ENCODE measurements at regions not wholly inside any gene's neighbourhood (a gene's known extent, or its start where the extent isn't known, plus 50 kb on each side); places are given as distances from the start of the nearest gene placed in this dataset.

- Histone ChIP-seq H3K27me3 (ENCODE audit: control insufficient read depth in 1 of 2, insufficient read depth in 2 of 2, low read length in 2 of 2) (no peaks in the 10 kb centered on the region), H3K36me3 (ENCODE audit: control insufficient read depth in 1 of 2, insufficient read depth in 2 of 2, low read length in 2 of 2) (no peaks in the 10 kb centered on the region), H3K9me3 (ENCODE audit: control insufficient read depth in 1 of 2, low read length in 2 of 2) (peaks cover 4 to 5% of the 10 kb centered on the region in 2 donors), H3K27ac (ENCODE audit: low read depth, low read length) (no peak overlapping the region), H3K4me3 (ENCODE audit: low read depth in 1 of 2, low read length in 2 of 2) (no peak overlapping the region), H3K4me1 (ENCODE audit: control insufficient read depth in 1 of 2, insufficient read depth in 2 of 2, low read length in 2 of 2) (no peaks in the 10 kb centered on the region), H3K9ac (ENCODE audit: low read depth in 1 of 2, low read length in 2 of 2) (no peak overlapping the region)
Measured at GRCh38 chr16:59605706-59606105, 871.6 kb upstream of the GOT2 start.

DNA sequence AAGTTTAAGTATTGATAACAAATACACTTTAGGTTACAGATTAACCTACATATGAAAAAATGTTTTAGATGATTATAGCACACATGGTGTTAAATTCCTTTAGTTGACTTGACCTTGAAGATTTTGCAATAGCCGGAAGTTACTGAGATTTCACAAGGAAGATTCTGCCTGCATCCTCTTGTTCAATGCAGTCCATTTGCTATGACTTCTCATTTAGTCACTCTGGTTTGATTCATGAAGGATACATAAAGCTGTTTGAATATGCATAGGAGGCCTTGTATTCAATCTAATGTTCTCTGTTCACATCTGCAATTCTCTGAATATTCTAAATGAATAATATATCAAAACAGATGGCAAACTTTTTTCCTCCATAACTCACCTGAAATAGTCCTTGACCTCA is 870.2 kb upstream of the GOT2 start:
- Histone ChIP-seq H3K27me3 (ENCODE audit: control insufficient read depth in 1 of 2, insufficient read depth in 2 of 2, low read length in 2 of 2) (no peaks in the 10 kb centered on the region), H3K4me3 (ENCODE audit: low read depth in 1 of 2, low read length in 2 of 2) (no peak overlapping the region), H3K9ac (ENCODE audit: low read depth in 1 of 2, low read length in 2 of 2) (no peak overlapping the region), H3K9me3 (ENCODE audit: control insufficient read depth in 1 of 2, low read length in 2 of 2) (peaks cover 4 to 5% of the 10 kb centered on the region in 2 donors), H3K36me3 (ENCODE audit: control insufficient read depth in 1 of 2, insufficient read depth in 2 of 2, low read length in 2 of 2) (no peaks in the 10 kb centered on the region), H3K4me1 (ENCODE audit: control insufficient read depth in 1 of 2, insufficient read depth in 2 of 2, low read length in 2 of 2) (no peaks in the 10 kb centered on the region), H3K27ac (ENCODE audit: low read depth, low read length) (no peak overlapping the region)

- Histone ChIP-seq H3K9me3 (ENCODE audit: control insufficient read depth in 1 of 2, low read length in 2 of 2) (peaks cover 7 to 9% of the 10 kb centered on the region in 2 donors), H3K4me3 (ENCODE audit: low read depth in 1 of 2, low read length in 2 of 2) (no peak overlapping the region), H3K9ac (ENCODE audit: low read depth in 1 of 2, low read length in 2 of 2) (no peak overlapping the region), H3K36me3 (ENCODE audit: control insufficient read depth in 1 of 2, insufficient read depth in 2 of 2, low read length in 2 of 2) (no peaks in the 10 kb centered on the region), H3K27me3 (ENCODE audit: control insufficient read depth in 1 of 2, insufficient read depth in 2 of 2, low read length in 2 of 2) (no peaks in the 10 kb centered on the region), H3K27ac (ENCODE audit: low read depth, low read length) (no peak overlapping the region), H3K4me1 (ENCODE audit: control insufficient read depth in 1 of 2, insufficient read depth in 2 of 2, low read length in 2 of 2) (no peaks in the 10 kb centered on the region)
Measured at GRCh38 chr16:59601452-59601851, 867.3 kb upstream of the GOT2 start.

GRCh38 chr16:59597269-59597668 is 863.2 kb upstream of the GOT2 start:
- H3K36me3 ChIP-seq (ENCODE audit: control insufficient read depth in 1 of 2, insufficient read depth in 2 of 2, low read length in 2 of 2): no peaks in the 10 kb centered on the region
- H3K9ac ChIP-seq (ENCODE audit: low read depth in 1 of 2, low read length in 2 of 2): no peak overlapping the region
- H3K4me3 ChIP-seq (ENCODE audit: low read depth in 1 of 2, low read length in 2 of 2): no peak overlapping the region
- H3K9me3 ChIP-seq (ENCODE audit: control insufficient read depth in 1 of 2, low read length in 2 of 2): peaks cover 4 to 7% of the 10 kb centered on the region in 2 donors
- H3K27me3 ChIP-seq (ENCODE audit: control insufficient read depth in 1 of 2, insufficient read depth in 2 of 2, low read length in 2 of 2): no peaks in the 10 kb centered on the region
- no peaks in the 10 kb centered on the region for H3K4me1 ChIP-seq (ENCODE audit: control insufficient read depth in 1 of 2, insufficient read depth in 2 of 2, low read length in 2 of 2)
- no peak overlapping the region for H3K27ac ChIP-seq (ENCODE audit: low read depth, low read length)

GRCh38 chr16:59596693-59597092 is 862.6 kb upstream of the GOT2 start:
- Histone ChIP-seq H3K4me3 (ENCODE audit: low read depth in 1 of 2, low read length in 2 of 2) (no peak overlapping the region), H3K9ac (ENCODE audit: low read depth in 1 of 2, low read length in 2 of 2) (no peak overlapping the region), H3K9me3 (ENCODE audit: control insufficient read depth in 1 of 2, low read length in 2 of 2) (peaks cover 4 to 7% of the 10 kb centered on the region in 2 donors), H3K4me1 (ENCODE audit: control insufficient read depth in 1 of 2, insufficient read depth in 2 of 2, low read length in 2 of 2) (no peaks in the 10 kb centered on the region), H3K27me3 (ENCODE audit: control insufficient read depth in 1 of 2, insufficient read depth in 2 of 2, low read length in 2 of 2) (no peaks in the 10 kb centered on the region), H3K27ac (ENCODE audit: low read depth, low read length) (no peak overlapping the region), H3K36me3 (ENCODE audit: control insufficient read depth in 1 of 2, insufficient read depth in 2 of 2, low read length in 2 of 2) (no peaks in the 10 kb centered on the region)

DNA sequence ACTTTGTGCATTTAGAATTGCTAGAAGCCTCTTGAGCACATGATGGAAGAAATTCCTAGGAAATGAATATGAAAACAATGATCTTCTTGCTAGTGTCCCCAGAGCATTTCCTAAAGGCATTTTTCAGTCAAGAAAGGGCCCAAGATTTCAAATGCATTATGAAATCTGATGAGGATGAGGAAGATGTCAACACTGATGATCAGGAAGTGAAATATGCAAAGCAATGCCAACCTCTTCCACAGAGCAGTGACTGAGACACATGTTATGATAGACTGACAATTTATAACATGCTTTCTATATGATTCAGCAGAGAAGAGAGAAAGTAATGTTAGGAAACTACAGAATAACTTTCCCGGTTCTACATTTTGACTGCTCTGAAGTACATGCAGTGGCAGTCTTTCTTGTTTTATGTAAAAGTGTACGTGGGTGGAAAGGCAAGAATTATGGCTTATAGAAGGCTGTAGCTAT is 859.1 kb upstream of the GOT2 start:
- Histone ChIP-seq H3K36me3 (ENCODE audit: control insufficient read depth in 1 of 2, insufficient read depth in 2 of 2, low read length in 2 of 2) (no peaks in the 10 kb centered on the region), H3K27ac (ENCODE audit: low read depth, low read length) (no peak overlapping the region), H3K9me3 (ENCODE audit: control insufficient read depth in 1 of 2, low read length in 2 of 2) (peaks cover 4 to 5% of the 10 kb centered on the region in 2 donors), H3K4me3 (ENCODE audit: low read depth in 1 of 2, low read length in 2 of 2) (no peak overlapping the region), H3K4me1 (ENCODE audit: control insufficient read depth in 1 of 2, insufficient read depth in 2 of 2, low read length in 2 of 2) (no peaks in the 10 kb centered on the region), H3K9ac (ENCODE audit: low read depth in 1 of 2, low read length in 2 of 2) (no peak overlapping the region), H3K27me3 (ENCODE audit: control insufficient read depth in 1 of 2, insufficient read depth in 2 of 2, low read length in 2 of 2) (no peaks in the 10 kb centered on the region)

GRCh38 chr16:59591480-59591879 is 857.4 kb upstream of the GOT2 start:
- Histone ChIP-seq H3K27ac (ENCODE audit: low read depth, low read length) (no peak overlapping the region), H3K9ac (ENCODE audit: low read depth in 1 of 2, low read length in 2 of 2) (no peak overlapping the region), H3K4me1 (ENCODE audit: control insufficient read depth in 1 of 2, insufficient read depth in 2 of 2, low read length in 2 of 2) (no peaks in the 10 kb centered on the region), H3K9me3 (ENCODE audit: control insufficient read depth in 1 of 2, low read length in 2 of 2) (peaks cover 0 to 2% of the 10 kb centered on the region in 2 donors), H3K36me3 (ENCODE audit: control insufficient read depth in 1 of 2, insufficient read depth in 2 of 2, low read length in 2 of 2) (no peaks in the 10 kb centered on the region), H3K4me3 (ENCODE audit: low read depth in 1 of 2, low read length in 2 of 2) (no peak overlapping the region), H3K27me3 (ENCODE audit: control insufficient read depth in 1 of 2, insufficient read depth in 2 of 2, low read length in 2 of 2) (no peaks in the 10 kb centered on the region)

DNA sequence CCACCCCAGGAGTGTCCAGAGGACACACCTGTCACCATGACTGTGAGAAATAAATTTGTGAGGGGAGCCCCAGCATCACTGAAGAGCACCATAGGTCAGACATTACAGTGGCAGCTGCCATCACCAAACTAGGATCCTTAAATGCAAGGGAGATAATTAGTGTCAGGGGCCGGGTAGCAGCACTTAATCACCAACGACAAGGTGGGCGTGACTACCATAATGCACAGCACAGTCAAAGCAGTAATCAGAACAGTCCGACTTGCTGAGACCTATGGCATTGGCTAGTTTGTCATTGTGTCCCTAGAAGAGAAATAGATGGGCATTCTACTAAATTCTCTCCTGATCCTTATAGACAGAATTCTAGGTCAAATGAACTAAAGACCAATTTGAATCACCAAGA is 856.7 kb upstream of the GOT2 start:
- Histone ChIP-seq H3K4me3 (ENCODE audit: low read depth in 1 of 2, low read length in 2 of 2) (no peak overlapping the region), H3K27me3 (ENCODE audit: control insufficient read depth in 1 of 2, insufficient read depth in 2 of 2, low read length in 2 of 2) (no peaks in the 10 kb centered on the region), H3K4me1 (ENCODE audit: control insufficient read depth in 1 of 2, insufficient read depth in 2 of 2, low read length in 2 of 2) (no peaks in the 10 kb centered on the region), H3K9ac (ENCODE audit: low read depth in 1 of 2, low read length in 2 of 2) (no peak overlapping the region), H3K36me3 (ENCODE audit: control insufficient read depth in 1 of 2, insufficient read depth in 2 of 2, low read length in 2 of 2) (no peaks in the 10 kb centered on the region), H3K9me3 (ENCODE audit: control insufficient read depth in 1 of 2, low read length in 2 of 2) (peaks cover 0 to 2% of the 10 kb centered on the region in 2 donors), H3K27ac (ENCODE audit: low read depth, low read length) (no peak overlapping the region)

GRCh38 chr16:59586331-59586730 is 852.2 kb upstream of the GOT2 start:
- peaks cover under 1 to 5% of the 10 kb centered on the region in 2 donors for H3K9me3 ChIP-seq (ENCODE audit: control insufficient read depth in 1 of 2, low read length in 2 of 2)
- H3K27ac ChIP-seq (ENCODE audit: low read depth, low read length): no peak overlapping the region
- H3K9ac ChIP-seq (ENCODE audit: low read depth in 1 of 2, low read length in 2 of 2): no peak overlapping the region
- H3K4me3 ChIP-seq (ENCODE audit: low read depth in 1 of 2, low read length in 2 of 2): no peak overlapping the region
- H3K27me3 ChIP-seq (ENCODE audit: control insufficient read depth in 1 of 2, insufficient read depth in 2 of 2, low read length in 2 of 2): no peaks in the 10 kb centered on the region
- H3K4me1 ChIP-seq (ENCODE audit: control insufficient read depth in 1 of 2, insufficient read depth in 2 of 2, low read length in 2 of 2): no peaks in the 10 kb centered on the region
- H3K36me3 ChIP-seq (ENCODE audit: control insufficient read depth in 1 of 2, insufficient read depth in 2 of 2, low read length in 2 of 2): no peaks in the 10 kb centered on the region

GRCh38 chr16:59574296-59574695 is 840.2 kb upstream of the GOT2 start:
- Histone ChIP-seq H3K27me3 (ENCODE audit: control insufficient read depth in 1 of 2, insufficient read depth in 2 of 2, low read length in 2 of 2) (no peaks in the 10 kb centered on the region), H3K4me1 (ENCODE audit: control insufficient read depth in 1 of 2, insufficient read depth in 2 of 2, low read length in 2 of 2) (no peaks in the 10 kb centered on the region), H3K9me3 (ENCODE audit: control insufficient read depth in 1 of 2, low read length in 2 of 2) (peaks cover 0 to 10% of the 10 kb centered on the region in 2 donors)

More at GRCh38 chr16:59574296-59574695, 840.2 kb upstream of the GOT2 start:
- Histone ChIP-seq H3K36me3 (ENCODE audit: control insufficient read depth in 1 of 2, insufficient read depth in 2 of 2, low read length in 2 of 2) (no peaks in the 10 kb centered on the region), H3K4me3 (ENCODE audit: low read depth in 1 of 2, low read length in 2 of 2) (no peak overlapping the region), H3K27ac (ENCODE audit: low read depth, low read length) (no peak overlapping the region), H3K9ac (ENCODE audit: low read depth in 1 of 2, low read length in 2 of 2) (no peak overlapping the region)

Measured in duodenal mucosa (tissue), 2 donors.